Heart left ventricle (tissue), 13 donors: ENCODE measurements at regions not wholly inside any gene's neighbourhood (a gene's known extent, or its start where the extent isn't known, plus 50 kb on each side); places are given as distances from the start of the nearest gene placed in this dataset.

Experiments
- POLR2A ChIP-seq, 2 donors: fragments of 450-650 bp; IDR thresholded peaks; one replicate each; pipeline ENCODE4 v1.6.1; 2017; ENCODE audit warnings: antibody characterized with exemption in 2 of 2, mild to moderate bottlenecking in 2 of 2, moderate library complexity in 2 of 2
- TF ChIP-seq, protein P1 (sequence below), 12 donors: fragments of 200-600 bp; sonication (generic) in 4 of 12; IDR thresholded peaks; one replicate each; pipeline versions ENCODE4 v1.5.0 to v1.8.0; 2018 to 2022; ENCODE audit warnings: antibody characterized with exemption in 12 of 12, mild to moderate bottlenecking in 5 of 12
- donor health status: ischemic (EF 13 %, LVEDD 7.1; RV severe dilation, severe dysfunction).
- donor health status: DM: no; HTN: yes; CAD: no.
- donor health status: DM: no; HTN: no; CAD: no.
- donor health status: ischemic (EF 25% LVEDD 6.9; RV normal size, moderate dysfunction).
- donor health status: ischemic (EF 25% LVEDD 5.7; RV mildly dilated, moderate dysfunction).
- donor health status: ischemic (EF 35%, LVEDD 5.7; RV mildly dilated, moderate dysfunction).
- donor health status: nonischemic (EF 11% LVEDD 7.7; RV severe dilation, severe dysfunction).
- donor health status: DM: yes; HTN: yes; CAD: no.
- donor health status: PGD.
- donor health status: ischemic (EF 29% LVEDD 5.4; RV normal size, mild dysfunction).
- donor health status: nonischemic (EF 23%, LVEDD 6.1; RV moderate dilation, normal function).

DNA sequence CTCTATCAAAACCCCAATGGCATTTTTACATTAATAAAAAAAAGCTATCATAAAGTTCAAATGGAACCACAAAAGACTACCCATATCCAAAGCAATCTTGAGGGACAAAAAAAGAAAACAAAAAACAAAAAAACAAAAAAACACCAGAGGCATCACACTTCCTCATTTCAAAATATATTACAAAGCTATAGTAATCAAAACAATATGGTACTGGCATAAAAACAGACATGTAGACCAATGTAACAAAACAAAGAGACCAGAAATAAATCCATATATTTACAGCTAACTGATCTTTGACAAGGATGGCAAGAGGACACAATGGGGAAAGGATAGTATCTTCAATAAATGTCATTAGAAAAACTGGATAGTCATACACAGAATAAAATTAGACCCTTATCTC, 245.1 kb upstream of the MSX2 start:
- TF ChIP-seq, protein P1, sequence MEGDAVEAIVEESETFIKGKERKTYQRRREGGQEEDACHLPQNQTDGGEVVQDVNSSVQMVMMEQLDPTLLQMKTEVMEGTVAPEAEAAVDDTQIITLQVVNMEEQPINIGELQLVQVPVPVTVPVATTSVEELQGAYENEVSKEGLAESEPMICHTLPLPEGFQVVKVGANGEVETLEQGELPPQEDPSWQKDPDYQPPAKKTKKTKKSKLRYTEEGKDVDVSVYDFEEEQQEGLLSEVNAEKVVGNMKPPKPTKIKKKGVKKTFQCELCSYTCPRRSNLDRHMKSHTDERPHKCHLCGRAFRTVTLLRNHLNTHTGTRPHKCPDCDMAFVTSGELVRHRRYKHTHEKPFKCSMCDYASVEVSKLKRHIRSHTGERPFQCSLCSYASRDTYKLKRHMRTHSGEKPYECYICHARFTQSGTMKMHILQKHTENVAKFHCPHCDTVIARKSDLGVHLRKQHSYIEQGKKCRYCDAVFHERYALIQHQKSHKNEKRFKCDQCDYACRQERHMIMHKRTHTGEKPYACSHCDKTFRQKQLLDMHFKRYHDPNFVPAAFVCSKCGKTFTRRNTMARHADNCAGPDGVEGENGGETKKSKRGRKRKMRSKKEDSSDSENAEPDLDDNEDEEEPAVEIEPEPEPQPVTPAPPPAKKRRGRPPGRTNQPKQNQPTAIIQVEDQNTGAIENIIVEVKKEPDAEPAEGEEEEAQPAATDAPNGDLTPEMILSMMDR (IDR thresholded peaks at IDR 0.05) = no peak
- no peak for TF ChIP-seq POLR2A (IDR thresholded peaks at IDR 0.05)
